ENCODE measurements at regions not wholly inside any gene's neighbourhood (a gene's known extent, or its start where the extent isn't known, plus 50 kb on each side); places are given as distances from the start of the nearest gene placed in this dataset.

- H3K27me3 ChIP-seq (ENCODE audit: low read depth): no peaks in the 10 kb centered on the region
- no peaks in the 10 kb centered on the region for H3K36me3 ChIP-seq
- no peak for TF ChIP-seq CTCF (IDR thresholded peaks at IDR 0.05; ENCODE audit: borderline replicate concordance)
- no peaks in the 10 kb centered on the region for H3K4me1 ChIP-seq
- H3K27ac ChIP-seq (replicated peaks): no peak overlapping the region
- H3K9me3 ChIP-seq (replicated peaks): peaks cover 4% of the 10 kb centered on the region
- DNase-seq: no peak
- H3K4me3 ChIP-seq: no peak overlapping the region
- intact Hi-C loops (cut with micrococcal nuclease): no loop called here
Observed at GRCh38 chr4:42747971-42748370, 91.1 kb upstream of the ATP8A1 start.

- no peak for TF ChIP-seq CTCF (IDR thresholded peaks at IDR 0.05; ENCODE audit: borderline replicate concordance)
- H3K4me1 ChIP-seq: no peaks in the 10 kb centered on the region
- H3K27ac ChIP-seq (replicated peaks): no peak overlapping the region
- no peak overlapping the region for H3K4me3 ChIP-seq
- H3K9me3 ChIP-seq (replicated peaks): peaks cover 36% of the 10 kb centered on the region
- DNase-seq: no peak
- intact Hi-C loops (cut with micrococcal nuclease): no loop called here
- H3K27me3 ChIP-seq (ENCODE audit: low read depth): no peaks in the 10 kb centered on the region
- H3K36me3 ChIP-seq: no peaks in the 10 kb centered on the region
Observed at GRCh38 chr4:42736527-42737195, 79.8 kb upstream of the ATP8A1 start.

- Histone ChIP-seq H3K9me3 (replicated peaks) (peaks cover 10% of the 10 kb centered on the region), H3K27ac (replicated peaks) (no peak overlapping the region), H3K4me3 (no peak overlapping the region), H3K36me3 (no peaks in the 10 kb centered on the region), H3K4me1 (no peaks in the 10 kb centered on the region), H3K27me3 (ENCODE audit: low read depth) (no peaks in the 10 kb centered on the region)
- no peak for TF ChIP-seq CTCF (IDR thresholded peaks at IDR 0.05; ENCODE audit: borderline replicate concordance)
- no peak for DNase-seq
- intact Hi-C loops (cut with micrococcal nuclease): no loop called here
Observed at GRCh38 chr4:42733380-42733779, 76.5 kb upstream of the ATP8A1 start.

- Histone ChIP-seq H3K4me1 (no peaks in the 10 kb centered on the region), H3K27me3 (ENCODE audit: low read depth) (no peaks in the 10 kb centered on the region), H3K4me3 (no peak overlapping the region), H3K27ac (replicated peaks) (no peak overlapping the region), H3K36me3 (no peaks in the 10 kb centered on the region), H3K9me3 (replicated peaks) (peaks cover 4% of the 10 kb centered on the region)
- TF ChIP-seq CTCF (IDR thresholded peaks at IDR 0.05; ENCODE audit: borderline replicate concordance): no peak
- no peak for DNase-seq
- intact Hi-C loops (cut with micrococcal nuclease): no loop called here
Observed at GRCh38 chr4:42732776-42733175, 75.9 kb upstream of the ATP8A1 start.

- no peak overlapping the region for H3K27ac ChIP-seq (replicated peaks)
- H3K27me3 ChIP-seq (ENCODE audit: low read depth): no peaks in the 10 kb centered on the region
- no peak for DNase-seq
- no peak for TF ChIP-seq CTCF (IDR thresholded peaks at IDR 0.05; ENCODE audit: borderline replicate concordance)
- no peak overlapping the region for H3K4me3 ChIP-seq
- intact Hi-C loops (cut with micrococcal nuclease): no loop called here
- no peaks in the 10 kb centered on the region for H3K36me3 ChIP-seq
- H3K4me1 ChIP-seq: no peaks in the 10 kb centered on the region
- H3K9me3 ChIP-seq (replicated peaks): no peaks in the 10 kb centered on the region
Observed at GRCh38 chr4:42729505-42730237, 72.8 kb upstream of the ATP8A1 start.
